HG02938 (cell line): ENCODE measurements at regions not wholly inside any gene's neighbourhood (a gene's known extent, or its start where the extent isn't known, plus 50 kb on each side); places are given as distances from the start of the nearest gene placed in this dataset.
A peak's percentile ranks its signal among the peaks of the same experiment; 100 is the strongest.

Experiments used
- ATAC-seq: cut with Tn5 transposase; IDR thresholded peaks from one replicate; pipeline ENCODE4 v1.9.1; 2021; ENCODE audit warnings: mild to moderate bottlenecking, moderate library complexity; ENCODE audit not compliant: unreplicated experiment

DNA sequence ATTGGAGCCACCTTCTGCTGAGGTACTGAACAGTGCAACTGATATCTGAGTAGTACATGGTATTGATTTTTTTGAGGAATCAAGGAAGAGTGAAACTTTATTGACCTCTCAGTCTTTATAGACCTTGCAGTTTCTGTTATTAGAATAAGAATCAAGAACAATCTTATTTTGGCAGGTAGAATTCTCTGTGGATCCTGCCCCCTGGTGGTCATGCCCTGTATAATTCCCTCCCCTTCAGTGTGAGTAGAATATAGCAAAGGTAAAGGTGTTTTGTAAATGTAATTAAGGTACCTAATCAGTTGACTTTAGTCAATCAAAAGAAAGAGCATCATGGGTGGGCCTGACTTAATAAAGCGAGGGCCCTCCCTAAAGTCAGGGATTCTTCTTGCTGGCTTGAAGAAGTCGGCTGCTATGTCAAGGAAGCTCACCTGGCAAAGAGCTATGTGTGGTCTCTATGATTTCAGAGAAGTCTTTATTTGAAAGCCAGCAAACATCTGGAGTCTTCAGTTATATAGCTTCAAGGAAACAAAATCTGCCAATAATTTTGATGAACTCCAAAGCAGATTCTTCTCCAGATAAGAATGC is 142.8 kb downstream of the LSM5 start:
- ATAC-seq: no peak

DNA sequence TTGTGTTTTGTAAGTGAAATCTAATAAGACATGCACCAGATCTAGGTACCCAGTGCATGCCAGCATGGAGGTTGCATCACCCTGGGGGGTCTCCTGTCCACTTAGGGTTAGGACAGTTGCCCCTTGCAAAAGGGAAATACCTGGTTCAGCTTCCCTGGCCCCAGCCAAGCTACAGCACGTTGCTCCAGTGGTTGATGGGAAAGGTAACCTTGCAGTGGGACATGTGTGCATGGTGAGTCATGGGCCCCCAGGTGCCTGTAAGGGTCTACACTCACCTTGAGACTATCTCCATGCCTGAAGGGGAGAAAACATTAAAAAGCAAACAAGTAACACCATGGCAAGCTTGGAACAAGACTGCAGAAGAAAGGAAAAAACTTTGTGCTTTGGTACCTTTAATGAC is 143.9 kb downstream of the LSM5 start:
- ATAC-seq: no peak

- no peak for ATAC-seq
Measured at GRCh38 chr7:32336726-32337125, 153.5 kb downstream of the LSM5 start.

DNA sequence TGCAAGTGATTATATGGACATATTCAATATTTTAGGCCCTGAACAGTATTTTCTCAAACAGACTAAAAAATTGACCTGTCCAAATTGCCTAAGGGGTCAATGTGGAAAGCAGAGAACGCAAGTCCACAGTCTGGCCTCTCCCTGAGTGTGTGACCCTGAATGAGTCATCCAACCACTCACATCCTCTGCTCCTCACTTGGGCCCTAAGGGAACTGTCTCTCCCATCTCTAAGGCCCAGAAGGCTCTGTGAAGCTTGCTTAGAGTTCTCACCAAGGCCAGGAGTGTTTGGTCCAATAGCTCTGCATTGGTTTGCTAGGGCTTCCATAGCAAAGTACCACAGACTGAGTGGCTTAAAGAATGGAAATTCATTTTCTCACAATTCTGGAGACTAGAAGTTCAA is 155.1 kb downstream of the LSM5 start:
- no peak for ATAC-seq

GRCh38 chr7:32330602-32331001 is 159.6 kb downstream of the LSM5 start:
- no peak for ATAC-seq

- no peak for ATAC-seq
Measured at GRCh38 chr7:32326078-32326477, 164.1 kb downstream of the LSM5 start.

DNA sequence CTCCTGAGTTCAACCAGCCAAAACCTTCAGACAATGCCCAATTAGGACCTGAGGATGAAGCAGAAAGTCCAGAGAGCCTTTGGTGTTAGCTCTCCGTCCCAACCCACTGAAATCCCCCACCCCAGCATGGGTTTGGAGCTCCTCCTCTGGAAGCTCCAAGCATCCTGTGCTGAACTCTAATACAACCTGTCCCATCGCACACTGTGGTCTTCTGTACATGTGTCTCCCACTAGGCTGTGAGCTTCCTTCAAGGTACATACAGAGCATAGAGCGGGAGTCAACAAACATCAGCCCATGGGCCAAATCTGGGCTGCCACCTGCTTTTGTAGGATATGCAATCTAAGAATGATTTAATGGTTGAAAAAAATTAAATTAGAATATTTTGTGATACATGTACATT is 166.5 kb downstream of the LSM5 start:
- no peak for ATAC-seq

DNA sequence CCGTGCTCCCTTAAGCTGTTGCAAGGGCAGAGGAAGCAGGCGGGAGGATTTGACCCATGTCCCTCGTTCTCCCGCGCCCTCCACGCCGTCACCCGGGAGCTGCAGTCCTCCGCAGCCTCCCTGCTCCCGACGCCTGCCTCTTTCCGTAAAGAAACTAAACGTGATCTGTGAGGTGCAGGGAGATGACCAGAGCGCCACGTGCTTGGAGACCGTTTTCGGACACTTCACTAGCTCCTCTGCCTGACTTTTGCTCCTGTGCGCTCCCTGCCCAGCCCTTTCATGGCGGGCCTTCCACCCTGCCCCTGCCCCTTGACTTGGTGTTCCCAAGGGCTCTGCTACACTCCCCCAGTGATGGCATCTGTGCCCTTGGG is 171.2 kb downstream of the LSM5 start:
- ATAC-seq: no peak

DNA sequence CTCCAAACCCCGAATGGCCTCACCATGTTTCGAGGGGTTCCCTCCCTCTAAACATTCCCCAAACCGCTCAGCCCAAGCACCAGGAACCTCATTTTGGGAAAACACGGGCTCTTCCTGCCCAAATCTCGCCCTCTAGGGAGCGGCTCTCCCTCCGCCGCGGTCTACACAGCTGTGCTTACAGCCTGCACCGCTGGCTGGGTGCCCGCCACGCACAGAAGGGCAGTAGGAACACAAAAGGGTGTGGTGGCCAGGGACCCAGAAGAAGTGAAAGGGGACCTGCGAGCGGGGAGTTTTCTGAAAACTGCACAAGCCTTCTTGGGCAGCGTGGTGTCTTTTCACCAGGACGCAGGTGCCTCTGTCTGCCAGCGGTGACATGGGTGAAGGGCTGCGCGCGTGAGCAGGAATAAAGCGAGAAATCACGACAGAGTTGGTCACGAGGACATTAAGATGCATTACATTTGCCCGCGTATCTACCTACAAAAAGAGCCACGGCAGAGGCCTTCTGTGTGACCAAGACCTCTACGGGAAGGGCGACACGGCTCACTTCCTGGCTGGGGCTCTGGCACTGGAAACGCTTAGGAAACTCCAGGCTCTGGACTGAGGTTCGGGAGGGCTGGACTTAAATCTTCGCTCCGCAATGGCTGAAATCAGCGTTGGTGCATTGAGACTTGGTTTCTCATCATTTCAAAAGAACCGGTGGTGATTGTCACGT is 171.7 kb downstream of the LSM5 start:
- no peak for ATAC-seq

- no peak for ATAC-seq
Measured at GRCh38 chr7:32316839-32317238, 173.3 kb downstream of the LSM5 start.

- ATAC-seq: no peak
Measured at GRCh38 chr7:32314761-32315160, 175.4 kb downstream of the LSM5 start.

- ATAC-seq: no peak
Measured at GRCh38 chr7:32301427-32301826, 188.8 kb downstream of the LSM5 start.

DNA sequence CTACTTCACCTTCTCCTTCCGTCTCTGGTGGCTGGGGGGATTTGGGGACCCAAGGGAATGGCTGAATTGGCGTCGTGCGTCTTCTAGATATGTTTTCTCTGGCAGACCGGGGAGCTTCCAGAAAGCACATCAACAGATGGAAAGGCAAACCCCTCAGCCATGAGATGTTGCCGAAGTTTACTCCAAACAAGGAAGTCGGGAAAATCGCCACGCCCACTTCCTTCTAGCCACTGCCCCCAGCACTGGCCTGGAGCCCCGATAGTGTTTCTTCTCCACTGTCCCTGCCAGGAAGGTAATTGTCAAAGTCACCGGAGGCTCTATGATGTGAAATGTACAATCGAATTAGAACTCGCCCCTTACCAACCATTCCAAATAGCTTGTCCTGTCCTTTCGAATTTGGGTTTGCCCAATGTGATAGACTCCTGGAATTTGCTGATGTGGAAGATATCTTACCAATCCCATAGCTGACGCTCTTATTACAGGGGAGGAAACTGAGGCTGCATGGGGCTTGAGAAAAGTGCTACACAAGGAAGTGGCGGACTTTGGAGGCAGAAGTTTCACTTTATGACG is 191.0 kb downstream of the LSM5 start:
- ATAC-seq: no peak

- no peak for ATAC-seq
Measured at GRCh38 chr7:32298408-32299132, 191.6 kb downstream of the LSM5 start.

DNA sequence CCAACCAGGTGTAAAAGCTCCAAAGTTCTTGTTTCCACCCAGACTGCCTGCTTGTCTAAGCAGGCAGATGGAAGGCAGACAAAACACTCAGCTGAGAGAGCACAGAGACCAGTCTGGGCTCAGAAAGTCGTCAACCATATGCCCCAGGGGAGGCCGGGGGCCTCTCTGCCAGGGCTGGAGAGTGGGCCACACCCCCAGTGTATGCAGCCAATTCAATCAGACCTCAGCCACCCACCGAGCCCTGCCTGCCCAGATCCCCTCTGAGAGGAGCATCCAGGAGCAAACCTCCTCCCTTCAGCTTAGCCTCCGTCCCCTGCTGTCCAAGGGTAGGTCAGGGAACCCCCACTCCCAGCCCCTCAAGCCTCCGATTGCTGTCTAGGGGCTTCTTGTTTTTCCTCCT is 196.3 kb downstream of the LSM5 start:
- ATAC-seq: no peak

DNA sequence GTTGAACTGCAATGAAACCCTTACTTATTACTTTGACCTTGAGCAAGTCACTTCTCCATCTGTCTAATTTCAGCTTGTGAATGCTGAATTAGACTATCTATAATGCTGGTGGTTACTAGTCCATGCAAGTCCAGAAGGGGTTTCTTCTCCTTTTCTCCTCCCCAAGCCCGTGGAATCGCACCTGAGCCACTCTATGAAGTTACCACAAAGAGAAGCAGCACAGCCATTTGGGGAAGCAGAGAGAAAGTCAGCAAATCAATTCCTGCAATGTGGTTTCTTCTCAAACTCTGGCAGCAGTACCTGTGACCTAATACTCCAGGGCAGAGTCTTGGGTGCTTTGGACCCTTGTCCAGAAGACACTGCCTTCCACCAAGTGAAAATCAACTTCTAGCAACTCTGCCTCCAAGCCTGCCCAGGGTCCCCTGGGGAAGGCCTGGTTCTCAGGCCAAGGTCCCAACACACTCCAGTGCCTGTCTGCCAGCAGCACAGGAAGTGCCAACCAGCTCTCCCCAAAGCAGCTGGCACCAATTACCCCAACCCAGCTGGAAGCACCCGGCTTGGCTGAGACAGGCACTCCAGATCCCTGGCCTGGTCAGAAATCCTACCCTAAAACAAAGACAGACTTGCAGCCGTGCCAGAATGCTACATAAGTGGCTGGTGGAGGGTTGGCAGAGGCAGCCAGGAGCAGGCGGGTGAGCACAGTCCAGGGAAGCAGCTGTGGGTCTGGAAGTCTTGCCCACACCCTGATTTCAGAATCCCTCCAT is 200.3 kb downstream of the LSM5 start:
- no peak for ATAC-seq

GRCh38 chr7:32285698-32286097 is 204.5 kb downstream of the LSM5 start:
- ATAC-seq: no peak

DNA sequence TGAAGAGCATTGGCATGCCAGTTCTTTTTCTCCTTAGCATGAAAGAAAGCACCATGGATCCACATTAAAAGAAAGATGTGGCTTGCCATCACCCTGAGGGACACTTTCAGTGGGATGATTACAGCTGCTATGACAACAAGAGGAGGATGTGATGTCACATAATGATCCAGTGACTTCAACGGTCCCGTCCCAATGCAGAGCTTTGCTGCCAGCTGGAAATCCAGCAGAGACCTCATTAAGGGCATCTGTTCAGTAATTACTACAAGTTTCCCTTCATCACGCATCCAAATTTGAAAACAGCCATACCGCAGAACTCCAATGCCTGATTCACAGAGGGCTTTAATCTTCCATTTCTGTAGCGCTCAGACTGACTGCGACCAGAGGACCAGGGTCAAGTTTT is 206.6 kb downstream of the LSM5 start:
- no peak for ATAC-seq

DNA sequence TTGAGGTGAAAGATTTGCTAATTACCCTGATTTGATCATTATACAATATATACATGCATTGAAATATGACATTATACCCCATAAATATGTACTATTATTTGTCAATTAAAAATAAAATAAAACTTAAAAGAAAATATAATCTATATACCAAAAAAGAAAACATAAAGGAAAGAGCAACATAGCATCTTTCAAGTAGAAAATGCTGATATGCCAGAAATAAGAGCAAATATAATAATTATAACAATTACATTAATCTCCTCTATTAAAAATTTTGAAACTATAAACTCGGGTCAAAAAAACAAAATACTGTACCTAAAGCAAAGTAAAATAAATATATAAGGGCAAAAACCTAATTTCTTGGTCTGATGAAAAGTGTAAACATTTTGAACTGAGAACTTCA is 209.3 kb upstream of the PDE1C start:
- no peak for ATAC-seq

- ATAC-seq: peak; percentile 64
Measured at GRCh38 chr7:32275216-32276009, 205.2 kb upstream of the PDE1C start.
